D721Med (cell line): ENCODE measurements at regions not wholly inside any gene's neighbourhood (a gene's known extent, or its start where the extent isn't known, plus 50 kb on each side); places are given as distances from the start of the nearest gene placed in this dataset.

ENCODE experiments used
- DNase-seq: peaks from one replicate; pipeline ENCODE4 v3.0.0; 2011; ENCODE audit warnings: low spot score; ENCODE audit not compliant: insufficient read length
- FAIRE-seq: peaks from 2 replicates; lab custom pipeline; 2011; peaks lifted over from hg19 to GRCh38; lab: Jason Lieb, UNC
- TF ChIP-seq, protein P1 (sequence below): IDR thresholded peaks from 2 replicates; pipeline ENCODE4 v1.5.1; 2012; ENCODE audit warnings: mild to moderate bottlenecking, control low read depth; ENCODE audit not compliant: insufficient read depth; ENCODE audit errors: missing control alignments

DNA sequence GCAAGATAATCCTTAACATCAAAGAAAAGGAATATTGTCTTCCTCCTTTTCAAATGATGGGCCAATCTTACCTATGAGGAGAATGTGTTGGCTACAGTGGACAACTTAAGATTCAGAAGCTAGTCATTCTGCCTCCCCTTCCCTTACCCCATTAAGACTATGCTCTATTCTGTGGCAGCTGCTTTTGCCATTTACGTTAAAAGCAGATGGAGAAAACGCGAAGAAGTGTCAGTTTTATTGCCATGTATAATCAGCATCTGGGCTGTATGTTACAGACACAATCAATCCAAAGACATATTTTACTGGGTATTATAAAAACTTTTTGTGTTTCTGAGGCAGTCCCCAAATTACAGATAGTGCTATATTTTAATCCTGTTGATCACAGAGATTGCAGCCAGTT, 196.1 kb upstream of the PACRGL start:
- FAIRE-seq (no peak), DNase-seq (no peak)
- TF ChIP-seq, protein P1, sequence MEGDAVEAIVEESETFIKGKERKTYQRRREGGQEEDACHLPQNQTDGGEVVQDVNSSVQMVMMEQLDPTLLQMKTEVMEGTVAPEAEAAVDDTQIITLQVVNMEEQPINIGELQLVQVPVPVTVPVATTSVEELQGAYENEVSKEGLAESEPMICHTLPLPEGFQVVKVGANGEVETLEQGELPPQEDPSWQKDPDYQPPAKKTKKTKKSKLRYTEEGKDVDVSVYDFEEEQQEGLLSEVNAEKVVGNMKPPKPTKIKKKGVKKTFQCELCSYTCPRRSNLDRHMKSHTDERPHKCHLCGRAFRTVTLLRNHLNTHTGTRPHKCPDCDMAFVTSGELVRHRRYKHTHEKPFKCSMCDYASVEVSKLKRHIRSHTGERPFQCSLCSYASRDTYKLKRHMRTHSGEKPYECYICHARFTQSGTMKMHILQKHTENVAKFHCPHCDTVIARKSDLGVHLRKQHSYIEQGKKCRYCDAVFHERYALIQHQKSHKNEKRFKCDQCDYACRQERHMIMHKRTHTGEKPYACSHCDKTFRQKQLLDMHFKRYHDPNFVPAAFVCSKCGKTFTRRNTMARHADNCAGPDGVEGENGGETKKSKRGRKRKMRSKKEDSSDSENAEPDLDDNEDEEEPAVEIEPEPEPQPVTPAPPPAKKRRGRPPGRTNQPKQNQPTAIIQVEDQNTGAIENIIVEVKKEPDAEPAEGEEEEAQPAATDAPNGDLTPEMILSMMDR, result no peak

DNA sequence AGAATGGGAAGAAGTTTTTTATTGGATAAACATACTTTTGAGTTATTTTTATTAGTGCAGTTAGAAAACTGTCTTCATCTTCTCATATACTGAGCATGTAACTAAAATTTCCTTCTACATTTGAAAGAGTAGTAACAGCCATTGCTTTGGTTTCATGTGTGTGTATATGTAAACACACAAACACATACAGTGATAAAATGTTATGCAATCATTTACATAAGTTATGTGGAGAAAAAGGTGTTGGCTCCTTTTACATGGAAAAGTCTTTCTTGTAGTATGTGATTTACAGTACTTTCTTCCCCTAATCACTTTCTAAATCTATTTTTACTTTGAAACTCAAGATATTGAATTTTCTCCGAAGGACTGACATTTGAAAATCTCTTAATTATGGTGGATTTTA, 194.3 kb upstream of the PACRGL start:
- no peak for DNase-seq
- FAIRE-seq, result no peak
- TF ChIP-seq, protein P1, result no peak

DNA sequence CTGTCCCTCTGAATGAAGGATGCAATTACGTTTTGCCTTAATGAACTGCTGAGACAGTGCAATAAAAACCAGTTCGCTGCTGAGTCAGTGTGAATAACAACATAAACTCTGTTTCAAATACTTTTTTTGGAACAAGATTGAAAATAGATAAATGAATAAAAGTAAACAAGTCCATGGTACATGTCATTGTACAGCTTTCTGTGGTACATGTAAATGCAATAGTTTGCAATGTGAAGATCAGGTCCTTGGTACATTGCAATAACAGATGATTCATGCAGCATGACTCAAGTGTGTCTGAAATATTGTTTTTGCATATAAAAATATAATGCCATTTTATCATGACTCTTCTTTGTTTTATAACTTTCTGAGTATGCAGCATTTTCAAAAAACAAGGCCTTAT, 193.4 kb upstream of the PACRGL start:
- FAIRE-seq (peak; percentile 35), DNase-seq (no peak)
- TF ChIP-seq, protein P1, result no peak

DNA sequence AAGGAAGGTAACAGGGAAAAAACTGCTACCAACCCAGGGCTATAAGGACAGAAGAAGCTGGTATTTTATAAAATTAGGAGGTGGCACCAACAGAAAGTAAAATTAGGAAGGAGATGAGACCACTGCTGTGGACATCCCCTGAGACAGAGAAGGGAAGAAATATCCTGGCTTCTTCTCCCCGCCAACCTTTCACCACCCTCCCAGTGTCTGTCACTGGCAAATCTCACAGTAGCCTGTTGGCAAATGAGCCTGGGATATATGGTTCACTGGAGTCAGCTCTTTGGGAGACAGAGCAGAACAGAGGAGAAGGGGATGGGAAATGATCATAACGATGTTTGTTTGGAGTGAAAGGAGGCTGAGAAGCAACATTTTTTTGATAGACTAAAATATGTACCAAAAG, 190.9 kb upstream of the PACRGL start:
- no peak for DNase-seq
- TF ChIP-seq, protein P1, result no peak
- FAIRE-seq, result no peak

DNA sequence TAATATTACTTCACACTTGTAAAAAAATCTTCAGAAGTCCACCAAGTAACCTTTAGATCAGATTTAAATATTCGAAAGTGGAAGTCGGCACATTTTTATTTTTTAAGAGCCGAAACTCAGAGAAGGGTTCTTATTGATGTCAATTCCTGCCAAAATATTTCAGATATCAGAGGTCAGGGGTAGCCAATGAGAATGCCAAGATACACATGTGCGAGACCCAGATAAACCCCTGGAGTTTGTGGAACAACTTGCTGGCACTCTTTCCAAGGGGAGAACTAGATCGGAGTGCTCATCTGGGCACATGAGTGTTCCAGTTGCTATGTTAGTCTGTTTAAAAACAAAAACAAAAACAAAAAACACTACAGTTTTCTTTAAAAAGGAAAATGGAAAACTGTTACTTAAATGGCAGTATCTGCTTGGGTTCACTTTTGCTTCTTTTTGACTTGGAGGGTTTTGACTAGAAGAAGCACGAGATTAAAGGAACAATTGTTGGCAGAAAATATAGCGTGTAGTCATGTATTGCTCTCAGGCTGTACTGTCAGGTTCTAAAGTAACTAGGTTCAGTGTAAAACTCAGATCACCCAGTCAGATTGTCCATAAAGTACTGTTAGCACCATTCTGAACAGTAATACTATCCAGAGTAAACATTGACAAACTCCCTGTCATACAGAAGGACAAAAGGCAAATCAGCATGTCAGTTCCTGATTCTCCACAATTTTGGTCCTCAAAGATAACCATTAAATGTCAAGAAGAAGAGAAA, 188.0 kb upstream of the PACRGL start:
- TF ChIP-seq, protein P1, result no peak
- DNase-seq (no peak), FAIRE-seq (no peak)

DNA sequence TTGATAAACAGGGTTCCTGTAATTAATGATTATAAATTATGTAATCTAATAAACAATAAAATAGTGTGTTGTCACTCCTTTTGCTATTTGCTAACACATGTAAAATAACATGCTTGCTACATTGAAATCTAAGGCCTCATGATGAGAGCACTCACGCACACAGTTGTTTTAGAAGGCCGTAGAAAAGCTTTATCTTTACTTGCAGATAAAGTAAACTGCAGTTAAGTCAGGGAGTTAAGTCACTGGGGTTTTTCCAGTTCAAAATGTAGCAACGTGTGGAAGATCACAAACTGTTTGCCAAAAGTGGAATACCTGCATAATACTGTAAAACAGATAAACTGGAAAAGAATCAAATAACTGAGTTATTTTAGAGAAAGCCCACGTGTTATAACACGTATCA, 187.3 kb upstream of the PACRGL start:
- DNase-seq, result no peak
- FAIRE-seq, result no peak
- TF ChIP-seq, protein P1, result no peak

DNA sequence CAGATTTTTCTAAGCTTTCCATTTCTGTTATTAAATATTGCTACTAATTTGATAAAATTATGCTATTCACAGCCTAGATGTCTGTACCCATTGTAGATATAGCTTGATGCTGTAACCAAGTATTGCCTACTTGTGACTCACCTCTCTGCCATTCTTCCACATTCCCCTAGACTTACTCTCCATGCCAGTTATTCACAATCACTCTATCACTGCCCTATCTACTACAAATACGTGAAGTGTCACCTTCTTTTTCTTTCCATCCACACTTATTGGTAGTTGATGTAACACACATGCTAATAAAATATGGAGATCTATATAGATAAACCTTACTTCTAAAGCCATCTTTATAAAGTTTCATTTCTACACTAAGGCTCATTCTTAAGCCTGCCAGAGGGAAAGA, 179.4 kb upstream of the PACRGL start:
- TF ChIP-seq, protein P1, result no peak
- DNase-seq, result no peak
- FAIRE-seq, result no peak
